ENCODE measurements at regions not wholly inside any gene's neighbourhood (a gene's known extent, or its start where the extent isn't known, plus 50 kb on each side); places are given as distances from the start of the nearest gene placed in this dataset.
"Not testable (repeated sequence)": the region's sequence is repeated elsewhere in the genome, so short reads cannot be mapped to it uniquely, and the experiment has no call there.

- 0 out of 2 replicates have a peak, but pooled peaks have one; percentile 32 for TF ChIP-seq FOXP1 (CRISPR knock-in tag; IDR thresholded peaks at IDR 0.05; ENCODE audit: borderline replicate concordance)
- H3K27me3 Mint-ChIP-seq (ENCODE audit: low read depth); POLR2A ChIA-PET; CTCF ChIA-PET: not testable (repeated sequence)
- H3K27ac Mint-ChIP-seq = peak overlapping the region; percentile 55; the same call in 1 of the 2 replicates
- peaks cover 16% of the 10 kb centered on the region for H3K36me3 Mint-ChIP-seq
- ATAC-seq (peak; percentile 71), DNase-seq (ENCODE audit: low spot score) (peak; percentile 14)
- peaks cover 26% of the 10 kb centered on the region for H3K9me3 Mint-ChIP-seq
- H3K4me1 Mint-ChIP-seq = peaks cover 21% of the 10 kb centered on the region
- H3K4me3 Mint-ChIP-seq = peak overlapping the region; percentile 72
Observed at GRCh38 chr1:69120126-69120741, 447.5 kb upstream of the LRRC7 start.

GRCh38 chr1:69120817-69121216 is 446.9 kb upstream of the LRRC7 start:
- no peak for TF ChIP-seq MLX (CRISPR knock-in tag; IDR thresholded peaks at IDR 0.05)
- no peak for TF ChIP-seq TEAD1 (CRISPR knock-in tag; IDR thresholded peaks at IDR 0.05)
- ChIA-PET POLR2A (no interaction called here), CTCF (no interaction called here)
- DNase-seq (ENCODE audit: low spot score) (no peak), ATAC-seq (no peak)
- H3K27me3 Mint-ChIP-seq (ENCODE audit: low read depth) = peaks cover 6% of the 10 kb centered on the region; the same call in 1 of the 2 replicates
- H3K4me3 Mint-ChIP-seq = peak overlapping the region; percentile 72
- H3K9me3 Mint-ChIP-seq = peaks cover 26% of the 10 kb centered on the region
- H3K4me1 Mint-ChIP-seq = peaks cover 21% of the 10 kb centered on the region
- H3K36me3 Mint-ChIP-seq = peaks cover 16% of the 10 kb centered on the region
- H3K27ac Mint-ChIP-seq = no peak overlapping the region

GRCh38 chr1:69121723-69122122 is 446.0 kb upstream of the LRRC7 start:
- CTCF ChIA-PET = no interaction called here
- no peak overlapping the region for H3K4me3 Mint-ChIP-seq
- peaks cover 29% of the 10 kb centered on the region for H3K4me1 Mint-ChIP-seq
- POLR2A ChIA-PET = no interaction called here
- no peak overlapping the region for H3K27ac Mint-ChIP-seq
- DNase-seq (ENCODE audit: low spot score) = no peak
- peaks cover 16% of the 10 kb centered on the region for H3K36me3 Mint-ChIP-seq
- TF ChIP-seq GABPB1 (CRISPR knock-in tag; IDR thresholded peaks at IDR 0.05) (no peak), ATF3 (CRISPR knock-in tag; conservative IDR thresholded peaks at IDR 0.05) (no peak), ZNF512 (CRISPR knock-in tag; IDR thresholded peaks at IDR 0.05; ENCODE audit: borderline replicate concordance) (no peak), ATF6 (CRISPR knock-in tag; IDR thresholded peaks at IDR 0.05) (no peak), E2F5 (CRISPR knock-in tag; IDR thresholded peaks at IDR 0.05) (no peak), SP1 (CRISPR knock-in tag; conservative IDR thresholded peaks at IDR 0.05) (no peak), ZNF317 (CRISPR knock-in tag; IDR thresholded peaks at IDR 0.05; ENCODE audit: borderline replicate concordance, low read depth) (no peak)
- peaks cover 26% of the 10 kb centered on the region for H3K9me3 Mint-ChIP-seq
- no peak for ATAC-seq
- H3K27me3 Mint-ChIP-seq (ENCODE audit: low read depth) = peaks cover 6% of the 10 kb centered on the region; the same call in 1 of the 2 replicates

- POLR2A ChIA-PET = no interaction called here
- no peak for TF ChIP-seq TP53 (CRISPR knock-in tag; IDR thresholded peaks at IDR 0.05)
- no peak for TF ChIP-seq NFE2L1 (CRISPR knock-in tag; IDR thresholded peaks at IDR 0.05)
- no peak for TF ChIP-seq GRHL2 (CRISPR knock-in tag; IDR thresholded peaks at IDR 0.05; ENCODE audit: insufficient replicate concordance, severe bottlenecking)
- TF ChIP-seq PRDM15 (CRISPR knock-in tag; IDR thresholded peaks at IDR 0.05) = no peak
- no peak for TF ChIP-seq E2F5 (CRISPR knock-in tag; IDR thresholded peaks at IDR 0.05)
- no peak for TF ChIP-seq MXD4 (CRISPR knock-in tag; IDR thresholded peaks at IDR 0.05; ENCODE audit: borderline replicate concordance)
- TF ChIP-seq TEAD1 (CRISPR knock-in tag; IDR thresholded peaks at IDR 0.05) = no peak
- no peak for TF ChIP-seq JUN (CRISPR knock-in tag; IDR thresholded peaks at IDR 0.05)
- no peak for TF ChIP-seq SP1 (CRISPR knock-in tag; conservative IDR thresholded peaks at IDR 0.05)
- TF ChIP-seq ZMAT4 (CRISPR knock-in tag; IDR thresholded peaks at IDR 0.05) = no peak
Observed at GRCh38 chr1:69122373-69122772, 445.3 kb upstream of the LRRC7 start.

More at GRCh38 chr1:69122373-69122772, 445.3 kb upstream of the LRRC7 start:
- Mint-ChIP-seq H3K27me3 (ENCODE audit: low read depth) (peaks cover 6% of the 10 kb centered on the region; the same call in 1 of the 2 replicates), H3K9me3 (peaks cover 21% of the 10 kb centered on the region), H3K36me3 (peaks cover 13% of the 10 kb centered on the region), H3K4me1 (peaks cover 35% of the 10 kb centered on the region), H3K4me3 (no peak overlapping the region), H3K27ac (no peak overlapping the region)
- CTCF ChIA-PET = no interaction called here
- ATAC-seq (no peak), DNase-seq (ENCODE audit: low spot score) (no peak)

Data from WTC11 (cell line).